ENCODE measurements at regions not wholly inside any gene's neighbourhood (a gene's known extent, or its start where the extent isn't known, plus 50 kb on each side); places are given as distances from the start of the nearest gene placed in this dataset.

DNA sequence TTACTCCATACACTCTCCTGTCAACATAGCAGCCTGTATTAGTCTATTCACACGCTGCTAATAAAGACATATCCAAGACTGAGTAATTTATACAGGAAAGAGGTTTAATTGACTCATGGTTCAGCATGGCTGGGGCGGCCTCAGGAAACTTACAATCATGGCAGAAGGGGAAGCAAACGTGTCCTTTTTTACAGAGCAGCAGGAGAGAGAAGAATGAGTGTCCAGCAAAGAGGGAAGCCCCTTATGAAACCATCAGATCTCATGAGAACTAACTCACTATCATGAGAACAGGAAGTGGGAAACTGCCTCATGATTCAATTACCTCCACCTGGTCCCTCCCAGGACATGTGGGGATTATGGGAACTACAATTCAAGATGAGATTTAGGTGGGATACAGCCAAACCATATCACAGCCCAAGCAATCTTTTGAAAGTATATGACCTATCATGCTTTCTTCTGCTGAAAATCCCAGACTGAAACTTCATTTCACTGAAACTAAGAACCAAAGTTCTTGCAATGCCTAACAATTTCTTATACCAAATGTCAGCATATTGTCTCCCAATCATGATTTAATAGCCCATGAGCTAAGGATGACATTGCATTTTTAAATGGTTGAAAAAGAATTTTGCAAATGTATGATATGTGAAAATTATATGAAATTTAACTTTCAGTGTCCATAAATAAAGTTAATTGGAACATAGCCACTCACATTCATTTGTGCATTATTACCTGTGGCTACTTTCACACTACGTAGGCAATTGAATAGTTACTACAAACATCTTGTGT lies 686.8 kb upstream of the ZEB2 start:
- H3K27ac ChIP-seq (ENCODE audit: low read depth, low read length), result no peak overlapping the region
- WGBS, 3 donors, result 80 to 85% (median 85%) methylated on average over 4 of the region's 4 CpGs

DNA sequence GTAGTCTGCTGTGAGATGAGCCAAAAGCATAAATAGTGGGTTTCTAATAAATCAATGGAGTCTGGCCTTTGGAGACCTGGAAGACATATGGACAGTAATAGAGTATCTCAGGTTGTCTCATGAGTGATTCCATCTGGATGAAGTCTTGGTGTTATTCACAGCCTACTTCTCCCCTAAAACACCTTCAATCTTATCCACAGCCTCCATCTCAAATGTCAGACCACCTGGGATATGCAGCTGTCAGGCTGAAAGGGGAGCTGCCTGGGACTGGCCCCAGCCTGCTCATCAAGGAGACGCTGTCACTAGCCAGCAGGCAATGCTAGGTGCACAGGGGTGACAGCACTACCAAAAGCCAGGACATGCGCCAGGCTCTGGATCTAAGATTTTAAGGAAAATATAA lies 684.0 kb upstream of the ZEB2 start:
- no peak overlapping the region for H3K27ac ChIP-seq (ENCODE audit: low read depth, low read length)
- WGBS, 3 donors, result 96 to 98% (median 97%) methylated on average over 2 of the region's 2 CpGs

DNA sequence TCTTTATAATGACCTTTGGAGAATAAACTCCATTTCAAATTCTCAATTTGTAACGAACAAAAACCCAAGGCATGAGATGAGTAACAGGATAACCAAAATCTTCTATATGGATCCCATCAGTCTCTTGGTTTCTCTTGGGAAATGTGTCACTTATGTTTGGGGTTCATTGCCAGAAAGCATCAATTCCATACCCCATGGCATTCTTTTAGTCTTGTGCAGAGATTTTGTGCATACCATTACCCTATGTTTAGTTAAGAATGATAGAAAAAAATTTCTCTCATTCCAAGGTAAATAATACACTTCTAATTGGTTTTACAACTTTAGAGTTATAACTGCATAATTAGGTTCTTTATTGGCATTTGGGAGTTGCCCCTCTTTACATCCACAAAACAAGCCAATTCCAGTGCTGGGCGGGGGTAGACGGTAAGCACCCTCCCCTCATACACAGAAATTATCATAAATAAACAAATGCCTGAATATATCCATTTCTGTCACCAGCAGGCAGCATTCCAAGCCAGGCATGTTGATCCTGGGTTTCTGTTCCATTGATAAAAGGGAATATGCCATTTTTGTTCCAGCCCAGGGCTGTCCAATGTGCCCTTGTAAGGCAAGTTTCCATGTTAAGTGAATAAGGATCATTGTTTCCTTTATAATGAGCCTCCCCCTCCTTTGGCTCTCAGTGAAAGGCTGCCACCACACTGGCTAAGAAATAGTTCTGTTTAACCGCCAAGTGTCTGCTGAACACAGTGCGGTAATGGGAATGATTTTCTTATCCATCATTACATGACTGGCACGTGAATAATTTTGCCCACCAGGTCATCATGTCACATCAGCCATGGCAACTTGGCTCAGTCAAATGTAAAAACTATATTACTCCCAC lies 680.1 kb upstream of the ZEB2 start:
- 86 to 93% (median 91%) methylated on average over 6 of the region's 6 CpGs for WGBS, 3 donors
- H3K27ac ChIP-seq (ENCODE audit: low read depth, low read length), result no peak overlapping the region

DNA sequence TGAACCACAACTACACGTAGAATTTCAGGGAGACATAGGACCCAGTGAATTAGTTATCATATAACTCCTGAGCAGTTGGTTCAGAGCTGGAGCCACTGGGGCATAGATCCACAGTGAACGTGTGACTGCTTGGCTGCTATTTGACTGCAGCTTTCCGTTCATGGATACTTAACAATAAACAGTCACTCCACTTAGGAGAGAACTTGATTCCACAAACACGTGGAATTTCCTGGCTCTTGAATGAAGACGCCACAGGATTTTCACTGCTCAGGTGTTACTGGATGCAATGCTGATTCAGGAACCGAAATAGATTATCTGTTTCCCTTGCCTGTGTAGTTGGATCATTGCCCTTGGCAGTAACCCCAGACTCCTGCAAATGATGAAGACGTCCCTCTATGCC lies 679.1 kb upstream of the ZEB2 start:
- WGBS, 3 donors, result 34 to 70% (median 63%) methylated on average over 7 of the region's 7 CpGs
- H3K27ac ChIP-seq (ENCODE audit: low read depth, low read length), result no peak overlapping the region

DNA sequence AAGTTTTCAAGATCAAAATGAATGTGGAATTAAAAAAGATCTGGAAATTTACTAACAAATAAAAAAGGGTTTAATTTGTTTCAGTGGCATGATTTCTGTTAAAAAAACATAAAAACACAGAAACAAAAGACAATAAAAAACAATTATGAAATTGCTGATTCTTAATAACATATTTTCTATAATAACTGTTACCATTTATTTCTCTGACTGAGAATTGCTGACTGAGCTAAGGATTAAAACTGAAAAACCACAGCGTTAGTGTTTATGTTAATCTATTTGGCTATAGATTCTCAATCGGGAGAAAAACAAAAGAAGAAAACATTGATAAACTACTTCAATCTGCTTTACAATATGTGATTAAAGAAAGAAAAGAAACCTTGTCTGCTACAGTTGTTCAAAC lies 678.6 kb upstream of the ZEB2 start:
- no peak overlapping the region for H3K27ac ChIP-seq (ENCODE audit: low read depth, low read length)
- WGBS, 3 donors, result 47 to 93% (median 88%) methylated on average over 2 of the region's 2 CpGs

DNA sequence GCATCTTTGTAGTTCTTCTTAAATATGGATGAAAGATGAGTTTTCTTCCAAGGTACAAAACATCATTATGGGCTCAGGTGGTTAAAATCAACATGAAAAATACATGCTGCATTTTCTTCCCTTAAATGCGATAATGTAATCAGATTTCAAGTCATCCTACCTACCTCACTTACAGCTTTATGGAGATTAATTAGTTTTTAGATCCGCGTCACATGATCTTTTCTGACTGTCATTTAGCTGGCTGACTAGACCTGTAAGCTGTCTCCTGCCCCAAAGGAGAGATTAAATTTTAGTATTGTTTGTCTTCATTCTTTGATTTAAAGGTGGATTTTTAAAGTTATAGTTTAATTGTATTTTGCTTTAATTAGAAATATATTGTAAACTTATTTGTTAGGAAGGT lies 678.0 kb upstream of the ZEB2 start:
- no peak overlapping the region for H3K27ac ChIP-seq (ENCODE audit: low read depth, low read length)
- 95 to 98% (median 97%) methylated on average over 3 of the region's 3 CpGs for WGBS, 3 donors

DNA sequence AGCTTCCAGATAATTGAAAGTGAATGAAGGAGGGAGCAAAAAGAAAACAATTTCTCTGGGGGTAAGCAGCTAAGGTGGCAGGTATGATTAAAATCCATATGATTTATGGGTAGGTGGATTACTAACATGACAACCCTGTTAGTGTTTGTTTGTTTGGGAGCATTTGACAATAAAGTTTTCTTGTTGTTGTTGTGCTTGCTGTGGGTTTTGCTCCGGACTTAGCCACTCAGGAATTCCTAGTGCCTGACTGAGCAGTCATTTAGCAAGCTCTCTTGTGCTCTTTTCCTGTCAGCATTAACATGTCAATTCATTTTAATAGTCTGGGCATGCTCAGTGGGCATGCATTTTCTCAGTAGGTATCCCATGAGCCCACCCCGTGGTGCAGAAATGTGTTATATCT lies 674.8 kb upstream of the ZEB2 start:
- 60 to 73% (median 72%) methylated on average over 2 of the region's 2 CpGs for WGBS, 3 donors
- no peak overlapping the region for H3K27ac ChIP-seq (ENCODE audit: low read depth, low read length)

DNA sequence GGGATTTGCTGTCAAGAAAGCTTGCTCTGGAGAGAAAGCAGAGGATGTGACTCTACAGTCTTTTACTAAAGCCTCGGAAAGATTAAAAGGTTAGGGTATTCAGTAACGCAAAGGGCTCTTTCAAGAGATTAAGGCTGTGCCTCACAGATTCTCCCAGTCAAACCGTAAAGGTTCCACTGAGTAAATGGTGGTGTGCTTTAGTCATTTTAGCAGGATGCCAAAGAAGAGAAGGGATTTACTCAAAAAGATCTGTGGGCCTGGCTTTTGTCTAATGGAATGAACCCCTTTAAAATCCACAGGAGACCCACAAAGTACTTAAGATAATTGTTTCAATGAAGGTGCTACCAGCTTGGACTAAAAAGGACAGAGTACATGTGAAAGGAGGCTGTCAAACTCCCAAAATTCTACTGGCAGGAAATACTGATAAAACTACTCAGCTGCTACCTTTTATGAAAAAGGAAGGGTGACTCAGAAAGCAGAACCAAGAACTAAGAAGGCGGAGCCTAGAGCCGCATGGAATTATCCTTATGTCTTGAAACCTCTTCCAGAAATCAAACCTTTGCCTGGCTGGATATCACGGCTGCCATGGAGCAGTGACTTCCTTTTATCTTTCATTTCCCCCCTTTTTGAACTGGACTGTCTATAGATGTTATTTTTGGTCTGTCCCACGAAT lies 670.2 kb upstream of the ZEB2 start:
- 83 to 93% (median 85%) methylated on average over 7 of the region's 7 CpGs for WGBS, 3 donors

DNA sequence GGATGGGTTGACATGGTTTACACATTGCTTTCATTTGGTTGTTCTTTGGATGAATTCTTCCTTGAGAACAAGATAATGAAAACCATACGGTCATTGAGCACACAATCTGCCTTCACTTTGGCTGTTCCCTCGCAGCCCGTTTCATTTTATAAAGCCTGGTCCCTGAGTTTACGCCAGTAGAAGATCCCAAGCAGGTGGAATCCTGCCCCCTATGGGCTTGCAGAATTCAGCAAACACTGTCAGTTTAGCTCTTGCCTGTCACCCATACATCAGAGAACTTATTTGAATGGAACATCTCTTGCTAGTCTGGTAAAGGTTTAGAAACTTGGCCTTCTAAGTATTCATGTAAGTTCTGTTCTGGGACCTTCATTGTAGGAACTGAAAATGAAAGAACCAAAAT lies 666.4 kb upstream of the ZEB2 start:
- 59 to 69% (median 65%) methylated on average over 4 of the region's 4 CpGs for WGBS, 3 donors
- H3K27ac ChIP-seq (ENCODE audit: low read depth, low read length), result no peak overlapping the region

More for the DNA sequence above, 670.2 kb upstream of the ZEB2 start:
- H3K27ac ChIP-seq (ENCODE audit: low read depth, low read length), result no peak overlapping the region

DNA sequence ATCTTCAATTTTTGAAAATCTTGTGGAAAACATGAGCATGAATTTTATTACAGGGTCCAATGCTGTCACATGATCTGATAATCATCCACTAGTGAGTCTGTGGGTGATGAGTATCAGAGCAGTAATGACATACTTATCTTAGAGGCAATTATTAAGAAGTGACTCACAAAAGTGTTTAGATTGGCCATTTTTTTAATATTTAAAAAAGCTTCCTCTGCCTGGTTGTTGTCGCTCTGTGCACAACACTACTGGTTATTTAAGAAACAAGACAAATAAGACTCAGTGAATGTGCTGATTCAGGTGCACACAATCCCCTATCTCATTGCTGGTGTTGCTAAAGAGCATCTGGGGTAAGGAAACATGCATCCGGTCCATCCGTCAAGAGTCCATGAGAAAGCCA lies 665.8 kb upstream of the ZEB2 start:
- 71 to 90% (median 87%) methylated on average over 3 of the region's 3 CpGs for WGBS, 3 donors
- no peak overlapping the region for H3K27ac ChIP-seq (ENCODE audit: low read depth, low read length)

DNA sequence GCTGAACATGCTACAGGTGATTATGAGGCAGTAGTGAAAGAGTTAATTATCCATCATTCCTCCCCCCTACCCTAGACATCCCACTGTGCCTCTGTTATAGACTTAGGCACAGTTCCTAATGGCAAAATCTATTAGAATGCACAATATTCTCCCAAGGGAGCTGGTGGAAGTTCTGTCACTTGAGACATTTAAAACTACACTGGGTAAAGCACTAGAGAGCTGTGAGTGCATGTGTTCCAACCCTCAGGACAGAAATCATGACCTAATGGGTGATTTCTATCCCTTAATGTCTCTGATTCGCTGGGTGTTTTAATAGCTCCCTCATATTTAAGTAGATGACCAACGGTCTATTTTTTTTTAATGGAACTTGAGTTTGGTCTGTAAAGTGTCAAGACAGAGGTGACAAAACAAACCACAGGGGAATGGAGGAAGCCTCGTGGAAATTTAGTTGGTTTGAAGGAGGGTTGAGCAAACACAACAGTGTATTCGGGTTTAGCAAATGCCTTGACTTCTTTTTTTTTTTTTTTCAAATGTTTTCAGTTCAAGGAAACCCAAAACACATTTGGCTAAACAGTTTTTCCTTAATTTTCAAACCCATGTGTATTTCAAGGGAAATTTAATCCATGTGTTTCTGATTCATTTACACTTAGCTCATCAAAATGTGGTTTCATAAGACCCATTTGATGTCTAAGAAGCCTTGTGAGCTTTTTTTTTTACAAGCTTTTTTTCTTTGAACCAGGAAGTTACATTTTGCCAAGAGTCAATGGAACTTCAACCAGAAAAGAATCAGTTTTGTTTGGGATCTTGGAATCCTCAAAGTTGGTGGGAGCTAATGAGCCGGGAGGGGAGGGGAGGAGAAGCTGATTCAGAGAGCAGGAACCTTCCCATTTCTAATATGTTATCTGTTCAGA lies 665.1 kb upstream of the ZEB2 start:
- 36 to 76% (median 41%) methylated on average over 5 of the region's 5 CpGs for WGBS, 3 donors
- H3K27ac ChIP-seq (ENCODE audit: low read depth, low read length), result no peak overlapping the region

DNA sequence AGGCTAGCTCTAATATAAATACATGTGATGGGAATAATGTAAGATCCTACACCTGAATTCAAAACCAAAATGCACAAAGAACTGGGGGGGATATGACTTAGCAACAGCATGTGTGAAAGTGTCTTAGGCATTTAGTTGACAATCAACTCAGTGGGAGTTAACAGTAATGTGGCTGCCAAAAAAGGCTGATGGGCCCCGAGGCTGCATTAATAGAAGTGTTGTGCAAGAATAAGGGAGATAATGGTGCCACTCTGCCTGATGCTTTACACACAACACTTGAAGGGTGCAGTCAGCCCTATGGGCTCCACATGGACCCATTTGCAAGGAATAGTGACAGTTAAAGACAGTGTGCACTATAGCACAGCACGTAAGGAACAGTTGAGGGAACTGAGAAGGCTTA lies 649.4 kb upstream of the ZEB2 start:
- no peak overlapping the region for H3K27ac ChIP-seq (ENCODE audit: low read depth, low read length)
- 74 to 87% (median 78%) methylated on average over 2 of the region's 2 CpGs for WGBS, 3 donors

DNA sequence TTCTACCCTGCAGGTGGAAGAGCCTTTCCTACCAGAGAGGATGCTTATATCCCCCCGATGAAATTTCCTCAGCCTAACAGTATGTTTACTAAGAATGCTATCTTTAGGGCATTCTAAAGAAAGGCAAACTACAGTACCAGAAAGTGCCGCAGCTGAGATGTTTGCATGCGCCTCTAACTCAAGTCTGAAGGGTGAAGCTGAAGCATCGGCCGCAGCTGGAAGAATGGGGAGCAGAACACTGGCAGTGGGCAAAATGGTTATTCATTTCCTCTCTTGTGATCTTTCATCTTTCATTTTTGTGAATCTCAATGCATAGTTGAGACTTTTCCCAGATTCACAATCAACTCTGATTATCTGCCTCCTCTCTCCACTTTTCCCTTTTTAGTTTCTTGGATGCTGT lies 648.2 kb upstream of the ZEB2 start:
- WGBS, 3 donors, result 64 to 82% (median 72%) methylated on average over 5 of the region's 5 CpGs
- H3K27ac ChIP-seq (ENCODE audit: low read depth, low read length), result no peak overlapping the region

DNA sequence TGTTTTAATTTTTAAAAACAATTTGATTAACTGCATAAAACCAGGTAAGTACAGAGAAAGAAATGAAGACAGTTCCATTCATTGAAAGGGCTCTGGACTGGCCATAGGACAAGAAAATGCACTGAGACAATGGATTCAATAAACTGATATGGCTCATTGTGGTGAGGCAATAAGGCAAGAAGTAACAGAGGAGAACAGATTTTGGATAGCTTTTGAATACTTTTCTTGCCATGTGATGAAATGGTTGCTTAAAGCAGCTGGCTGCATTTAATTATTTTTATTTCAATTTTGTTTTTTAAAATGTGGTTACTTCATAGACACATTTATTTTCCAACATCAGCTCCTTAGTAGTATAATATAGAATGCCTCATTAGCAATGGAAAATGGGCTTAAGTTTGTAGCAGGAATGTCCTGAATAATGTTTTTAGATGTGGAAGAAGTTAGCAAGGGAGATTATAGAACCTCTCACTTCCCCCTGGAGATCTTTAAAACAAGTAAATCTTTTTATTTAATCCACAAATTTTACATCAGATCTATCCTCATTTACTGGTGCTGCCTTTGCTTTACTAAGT lies 646.9 kb upstream of the ZEB2 start:
- no peak overlapping the region for H3K27ac ChIP-seq (ENCODE audit: low read depth, low read length)

DNA sequence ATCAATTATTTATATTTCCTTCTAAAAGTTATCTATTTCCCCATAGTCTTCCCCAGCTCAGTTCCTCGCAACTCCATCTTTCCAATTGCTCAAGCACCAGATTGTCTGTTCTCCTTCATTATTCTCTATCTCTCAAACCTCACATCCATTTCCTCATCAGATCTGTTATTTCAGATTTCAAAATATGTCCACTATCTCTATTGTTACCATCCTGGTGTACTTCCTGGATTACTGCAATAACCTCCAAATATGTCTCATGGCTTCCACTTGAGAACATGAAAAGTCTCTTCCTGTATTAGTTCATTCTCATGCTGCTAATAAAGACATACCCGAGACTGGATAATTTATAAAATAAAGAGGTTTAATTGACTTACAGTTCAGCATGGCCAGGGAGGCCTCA lies 641.7 kb upstream of the ZEB2 start:
- no peak overlapping the region for H3K27ac ChIP-seq (ENCODE audit: low read depth, low read length)
- WGBS, 3 donors, result 62 to 91% (median 70%) methylated on average over 2 of the region's 2 CpGs

DNA sequence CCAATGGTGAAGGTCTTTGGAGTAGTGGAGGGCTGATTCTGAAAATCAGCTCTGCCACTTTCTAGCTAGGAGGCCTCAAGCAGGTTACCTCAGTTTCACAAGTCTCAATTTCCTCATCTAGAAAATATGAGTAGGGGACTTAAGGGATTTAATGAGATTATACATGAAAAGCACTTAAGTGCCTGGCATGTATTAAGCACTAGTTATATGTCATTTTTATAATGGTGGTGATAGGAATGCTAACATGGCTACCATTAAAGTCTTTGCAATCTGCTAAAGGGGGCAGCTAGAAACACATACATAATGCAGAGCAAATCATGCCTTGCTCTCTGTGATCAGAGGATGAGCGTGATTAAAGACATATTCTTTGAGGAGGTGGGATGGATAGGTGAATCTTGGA lies 640.9 kb upstream of the ZEB2 start:
- 92 to 100% (median 93%) methylated on average over 1 of the region's 1 CpG for WGBS, 3 donors

DNA sequence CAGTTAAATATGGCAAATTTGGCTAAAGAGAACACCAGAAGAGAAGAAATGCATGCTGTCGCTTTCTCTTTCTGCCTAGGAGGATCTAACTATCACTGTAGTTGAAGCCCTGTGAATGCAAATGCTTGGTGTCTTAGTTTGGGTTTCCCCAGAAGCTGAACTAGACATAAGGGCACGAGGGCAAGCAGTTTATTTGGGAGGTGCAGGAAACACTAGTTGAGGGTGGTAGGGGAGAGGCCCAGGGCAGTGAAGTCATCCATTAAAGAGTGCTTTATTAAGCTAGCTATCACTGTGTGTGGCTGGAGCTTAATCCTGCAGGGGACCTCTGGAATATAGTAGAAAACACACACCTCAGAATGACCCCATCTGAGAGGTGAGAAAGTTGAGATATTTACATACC lies 639.8 kb upstream of the ZEB2 start:
- H3K27ac ChIP-seq (ENCODE audit: low read depth, low read length), result no peak overlapping the region
- WGBS, 3 donors, result 73 to 86% (median 78%) methylated on average over 2 of the region's 2 CpGs

More for the DNA sequence above, 640.9 kb upstream of the ZEB2 start:
- no peak overlapping the region for H3K27ac ChIP-seq (ENCODE audit: low read depth, low read length)

Measured in adipose tissue (tissue), 3 donors.